Amniotic epithelial cell (primary cell): ENCODE measurements at regions not wholly inside any gene's neighbourhood (a gene's known extent, or its start where the extent isn't known, plus 50 kb on each side); places are given as distances from the start of the nearest gene placed in this dataset.

Source experiments
- DNase-seq: peaks from one replicate; pipeline ENCODE4 v3.0.0-alpha.2; 2010; ENCODE audit warnings: low read depth

- DNase-seq: no peak
Measured at GRCh38 chr21:45338311-45339017, 50.8 kb upstream of the POFUT2 start.

GRCh38 chr21:45339421-45340402 lies 52.0 kb upstream of the POFUT2 start:
- no peak for DNase-seq

GRCh38 chr21:45340515-45340914 lies 52.8 kb upstream of the POFUT2 start:
- DNase-seq: no peak

- no peak for DNase-seq
Measured at GRCh38 chr21:45341261-45341660, 53.6 kb upstream of the POFUT2 start.

- peak; percentile 32 for DNase-seq
Measured at GRCh38 chr21:45341779-45342178, 54.1 kb upstream of the POFUT2 start.

GRCh38 chr21:45343891-45344290 lies 56.2 kb upstream of the POFUT2 start:
- DNase-seq: no peak

GRCh38 chr21:45344576-45344975 lies 56.9 kb upstream of the POFUT2 start:
- DNase-seq: no peak

- DNase-seq: no peak
Measured at GRCh38 chr21:45347048-45347711, 57.8 kb upstream of the COL18A1 start.

GRCh38 chr21:45347712-45348499 lies 57.1 kb upstream of the COL18A1 start:
- DNase-seq: no peak

GRCh38 chr21:45348591-45349327 lies 56.2 kb upstream of the COL18A1 start:
- no peak for DNase-seq

- DNase-seq: no peak
Measured at GRCh38 chr21:45350206-45350854, 54.6 kb upstream of the COL18A1 start.

- DNase-seq: no peak
Measured at GRCh38 chr21:45351061-45351460, 53.9 kb upstream of the COL18A1 start.

- DNase-seq: no peak
Measured at GRCh38 chr21:45351526-45352275, 53.3 kb upstream of the COL18A1 start.

GRCh38 chr21:45352621-45353139 lies 52.3 kb upstream of the COL18A1 start:
- DNase-seq: no peak

GRCh38 chr21:45353200-45353599 lies 51.8 kb upstream of the COL18A1 start:
- DNase-seq: no peak

GRCh38 chr21:45354970-45355369 lies 50.0 kb upstream of the COL18A1 start:
- DNase-seq: no peak
